Stimulated activated memory B cell treated with anti-CD40 and anti-IgM and Interleukin-4, amounts not matched to agents 10 μg/mL and 1 μg/mL and 100 μg/mL, for 72 hours (primary cell): ENCODE measurements at regions not wholly inside any gene's neighbourhood (a gene's known extent, or its start where the extent isn't known, plus 50 kb on each side); places are given as distances from the start of the nearest gene placed in this dataset.

Source experiments
- ATAC-seq: fragments of 150-1000 bp; cut with Tn5 transposase; 2 replicates; pipeline ENCODE4 v1.10.0; 2021
- H3K27ac Mint-ChIP-seq: one replicate; pipeline ENCODE4 v1.8.0; 2022; ENCODE audit warnings: mild to moderate bottlenecking, mixed read lengths
- H3K27me3 Mint-ChIP-seq: one replicate; pipeline ENCODE4 v1.8.0; 2022; ENCODE audit warnings: mixed read lengths
- H3K36me3 Mint-ChIP-seq: one replicate; pipeline ENCODE4 v1.8.0; 2022; ENCODE audit warnings: mixed read lengths
- H3K4me1 Mint-ChIP-seq: one replicate; pipeline ENCODE4 v1.8.0; 2022; ENCODE audit warnings: mixed read lengths
- H3K4me3 Mint-ChIP-seq: one replicate; pipeline ENCODE4 v1.8.0; 2022; ENCODE audit warnings: mild to moderate bottlenecking, moderate library complexity, mixed read lengths
- H3K9me3 Mint-ChIP-seq: one replicate; pipeline ENCODE4 v1.8.0; 2022; ENCODE audit warnings: mixed read lengths

DNA sequence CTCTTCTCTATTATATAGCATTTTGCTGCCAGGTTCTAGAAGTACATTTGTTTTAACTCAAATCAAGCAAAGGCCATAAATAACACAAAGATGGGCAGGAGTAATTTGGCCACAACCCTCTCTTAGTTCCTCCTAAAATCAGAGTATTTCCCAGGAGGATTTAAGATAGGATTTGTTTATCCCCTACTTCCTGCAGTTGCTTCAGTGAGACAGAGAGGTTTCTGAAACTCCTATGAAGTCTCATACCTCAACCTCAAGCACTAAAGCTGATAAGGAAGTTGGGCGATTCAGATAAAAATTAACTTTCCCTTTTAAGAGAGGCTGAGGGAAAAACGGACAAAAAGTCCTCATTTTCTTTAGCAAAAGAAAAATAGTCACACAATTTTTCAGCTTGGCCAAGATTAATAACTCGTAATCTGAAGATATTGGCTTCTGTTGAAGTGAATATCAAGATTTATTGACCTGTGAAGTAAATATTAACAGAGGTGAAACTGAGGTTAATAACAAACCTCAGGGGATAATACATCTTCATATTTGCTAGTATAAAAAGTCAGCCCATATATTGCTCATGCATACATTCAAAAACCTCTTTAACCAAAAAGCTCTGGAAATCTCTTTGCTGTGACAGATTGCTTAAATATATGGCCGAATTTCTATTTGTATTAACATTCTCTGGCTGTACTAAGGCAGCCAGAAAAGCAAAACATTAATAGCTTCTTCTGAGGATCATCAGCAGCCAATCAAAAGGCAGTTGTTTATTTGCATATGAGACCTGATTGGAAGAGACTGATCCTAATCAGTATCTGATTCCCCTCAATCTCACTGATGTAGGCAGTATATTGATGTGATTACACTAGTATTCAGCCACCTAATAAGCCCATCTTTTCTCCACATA is 90.6 kb upstream of the GADL1 start:
- Mint-ChIP-seq H3K4me3 (no peak overlapping the region), H3K36me3 (no peaks in the 10 kb centered on the region), H3K27ac (no peak overlapping the region), H3K27me3 (no peaks in the 10 kb centered on the region), H3K9me3 (no peaks in the 10 kb centered on the region), H3K4me1 (peaks cover 6% of the 10 kb centered on the region)
- ATAC-seq = no peak

DNA sequence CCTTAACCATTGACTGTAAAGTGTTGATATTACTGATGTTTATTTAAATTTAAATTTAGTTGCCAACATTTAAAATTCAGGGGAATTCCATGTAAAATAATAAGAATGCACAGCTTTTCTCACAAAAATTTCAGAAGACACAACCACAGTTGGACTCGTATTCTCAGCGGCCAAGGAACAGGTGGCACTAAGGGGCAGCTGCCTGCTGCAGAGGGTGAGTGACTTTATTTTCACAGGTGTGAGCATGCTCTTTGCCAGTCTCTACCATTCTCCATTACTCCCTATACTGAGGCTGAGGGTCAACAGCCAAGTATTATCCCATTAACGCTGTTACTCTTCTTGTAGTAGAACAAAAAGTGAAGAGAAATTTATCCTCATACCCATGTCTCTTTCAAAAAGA is 92.1 kb upstream of the GADL1 start:
- H3K27me3 Mint-ChIP-seq = no peaks in the 10 kb centered on the region
- no peaks in the 10 kb centered on the region for H3K36me3 Mint-ChIP-seq
- H3K4me1 Mint-ChIP-seq = peaks cover 6% of the 10 kb centered on the region
- H3K4me3 Mint-ChIP-seq = no peak overlapping the region
- H3K27ac Mint-ChIP-seq = no peak overlapping the region
- no peak for ATAC-seq
- H3K9me3 Mint-ChIP-seq = no peaks in the 10 kb centered on the region

DNA sequence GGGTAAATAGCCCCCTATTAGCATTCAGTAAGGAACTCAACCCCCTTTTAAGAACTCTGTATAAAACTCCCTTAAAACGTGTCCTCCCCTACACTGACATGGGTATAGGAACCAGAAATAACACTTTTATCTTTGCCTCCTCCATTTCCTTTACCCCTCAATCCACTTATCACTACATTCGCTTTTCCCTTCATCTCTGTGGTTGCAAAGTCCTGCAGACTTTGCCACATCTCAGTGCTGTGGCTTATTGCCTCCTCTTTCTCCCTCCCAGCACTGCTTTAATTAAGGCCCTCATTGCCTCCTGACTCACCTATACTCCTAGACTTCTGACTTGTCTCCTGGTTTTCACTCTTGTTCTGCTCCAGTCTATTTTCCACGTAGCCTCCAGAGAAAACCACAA is 94.3 kb upstream of the GADL1 start:
- no peak overlapping the region for H3K4me3 Mint-ChIP-seq
- H3K4me1 Mint-ChIP-seq = peaks cover 6% of the 10 kb centered on the region
- peaks cover 7% of the 10 kb centered on the region for H3K27me3 Mint-ChIP-seq
- no peak overlapping the region for H3K27ac Mint-ChIP-seq
- no peaks in the 10 kb centered on the region for H3K9me3 Mint-ChIP-seq
- H3K36me3 Mint-ChIP-seq = no peaks in the 10 kb centered on the region
- no peak for ATAC-seq

DNA sequence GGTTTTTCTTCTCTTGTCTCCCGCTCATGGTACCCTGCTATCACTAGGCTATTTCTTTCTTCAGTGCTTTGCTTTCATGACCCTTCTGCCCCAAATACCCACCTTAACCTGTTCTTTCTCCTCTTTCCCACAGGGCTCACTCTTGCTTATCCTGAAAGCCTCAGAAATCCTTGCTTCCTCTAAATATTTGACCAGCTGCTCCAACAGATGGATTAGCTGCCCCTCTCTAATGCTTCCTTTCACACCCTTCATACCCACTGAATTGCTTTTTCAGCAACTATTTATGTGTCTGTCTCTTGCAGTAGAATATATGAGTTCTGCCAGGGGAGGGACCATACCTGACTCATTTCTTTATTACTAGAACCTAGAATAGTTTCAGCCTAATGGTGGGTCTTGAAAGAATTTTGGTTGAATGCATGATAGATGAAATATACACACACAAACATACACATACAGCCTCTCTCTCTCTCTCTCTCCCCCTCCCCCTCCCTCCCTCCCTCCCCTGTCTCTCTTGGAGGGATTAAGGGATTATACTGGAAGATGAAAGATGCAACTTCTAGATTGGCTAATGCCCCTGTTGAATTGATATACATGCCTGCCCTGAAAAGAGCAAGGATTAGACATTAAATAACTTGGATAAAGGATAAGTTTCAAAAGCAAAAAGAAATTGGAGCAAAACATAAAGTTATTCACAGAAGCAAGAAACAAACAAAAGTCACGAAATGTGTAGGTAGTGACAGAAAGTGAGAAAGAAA is 95.0 kb upstream of the GADL1 start:
- ATAC-seq = no peak
- no peak overlapping the region for H3K4me3 Mint-ChIP-seq
- peaks cover 4% of the 10 kb centered on the region for H3K4me1 Mint-ChIP-seq
- peaks cover 9% of the 10 kb centered on the region for H3K27me3 Mint-ChIP-seq
- H3K9me3 Mint-ChIP-seq = peaks cover 1% of the 10 kb centered on the region
- H3K27ac Mint-ChIP-seq = no peak overlapping the region
- H3K36me3 Mint-ChIP-seq = no peaks in the 10 kb centered on the region

DNA sequence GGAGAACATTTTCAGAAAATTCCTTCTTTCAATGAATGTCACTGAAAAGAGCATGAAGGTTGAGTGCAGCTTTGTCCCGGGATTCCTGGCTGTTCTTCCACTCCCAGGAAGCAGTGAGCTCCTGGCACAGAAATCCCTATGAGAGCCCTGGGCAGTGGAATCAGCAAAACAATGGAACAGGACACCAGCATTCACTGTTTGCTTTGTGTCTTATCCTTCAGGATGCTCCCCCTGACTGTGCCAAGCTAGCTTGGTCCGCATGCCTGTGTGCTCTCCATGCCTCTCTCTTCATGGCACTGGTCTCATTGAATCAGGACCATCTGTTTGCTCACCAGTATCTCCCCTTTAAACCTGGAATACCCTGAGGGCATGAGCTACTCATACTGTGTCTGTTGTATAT is 102.0 kb upstream of the GADL1 start:
- Mint-ChIP-seq H3K4me1 (no peaks in the 10 kb centered on the region), H3K4me3 (no peak overlapping the region), H3K9me3 (peaks cover 2% of the 10 kb centered on the region), H3K27ac (no peak overlapping the region), H3K27me3 (peaks cover 30% of the 10 kb centered on the region), H3K36me3 (no peaks in the 10 kb centered on the region)
- ATAC-seq = no peak

DNA sequence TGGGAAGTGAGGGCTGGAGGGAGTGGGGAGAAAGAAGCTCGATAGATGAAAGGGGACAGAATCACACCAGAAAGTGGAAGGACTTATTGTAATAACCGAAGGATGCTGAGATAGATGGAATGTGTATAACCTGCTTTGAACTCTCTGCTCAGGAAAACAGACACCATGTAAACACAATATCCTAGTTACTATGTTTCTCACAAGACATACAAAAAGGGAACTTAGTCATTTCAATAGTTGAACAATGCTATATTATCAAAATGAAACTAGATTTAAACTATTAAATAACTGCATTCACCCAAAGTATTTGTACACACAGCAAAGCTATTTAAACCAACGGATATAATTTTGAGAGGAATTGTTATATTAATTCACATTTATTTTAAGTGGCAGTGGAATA is 108.3 kb upstream of the GADL1 start:
- no peak overlapping the region for H3K27ac Mint-ChIP-seq
- peaks cover 12% of the 10 kb centered on the region for H3K27me3 Mint-ChIP-seq
- no peak for ATAC-seq
- no peak overlapping the region for H3K4me3 Mint-ChIP-seq
- no peaks in the 10 kb centered on the region for H3K9me3 Mint-ChIP-seq
- H3K36me3 Mint-ChIP-seq = no peaks in the 10 kb centered on the region
- H3K4me1 Mint-ChIP-seq = no peaks in the 10 kb centered on the region

DNA sequence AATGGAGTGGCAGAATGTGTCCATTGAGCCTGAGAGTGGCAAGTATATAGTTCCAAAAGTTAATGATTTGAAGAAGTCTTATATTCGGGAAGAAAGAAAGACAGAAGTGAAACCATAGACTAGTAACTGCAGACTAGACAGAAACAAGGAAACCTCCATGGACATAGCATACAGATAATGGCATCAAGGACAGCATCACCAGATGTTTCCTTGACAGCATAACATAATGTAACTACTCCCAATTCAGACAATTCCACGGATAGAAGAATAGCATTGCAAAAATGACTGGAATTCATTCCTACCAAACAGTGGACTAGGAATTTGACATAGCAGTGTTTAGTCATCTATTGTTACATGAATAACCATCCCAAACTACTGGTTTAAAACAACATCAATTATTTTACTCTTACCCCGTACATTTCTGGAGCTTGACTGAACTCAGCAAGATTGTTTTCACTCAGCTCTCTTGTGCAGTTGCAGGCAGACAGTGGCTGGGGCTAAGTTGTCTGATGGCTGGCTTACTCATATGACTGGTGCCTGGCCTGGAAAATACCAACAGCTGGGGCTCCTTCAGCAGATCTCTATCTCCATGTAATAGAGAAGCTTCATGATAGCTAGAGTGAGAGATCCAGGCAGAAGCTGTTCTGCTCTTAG is 109.7 kb upstream of the GADL1 start:
- peaks cover 12% of the 10 kb centered on the region for H3K27me3 Mint-ChIP-seq
- ATAC-seq = no peak
- no peaks in the 10 kb centered on the region for H3K9me3 Mint-ChIP-seq
- H3K4me3 Mint-ChIP-seq = no peak overlapping the region
- no peaks in the 10 kb centered on the region for H3K4me1 Mint-ChIP-seq
- H3K27ac Mint-ChIP-seq = no peak overlapping the region
- no peaks in the 10 kb centered on the region for H3K36me3 Mint-ChIP-seq

DNA sequence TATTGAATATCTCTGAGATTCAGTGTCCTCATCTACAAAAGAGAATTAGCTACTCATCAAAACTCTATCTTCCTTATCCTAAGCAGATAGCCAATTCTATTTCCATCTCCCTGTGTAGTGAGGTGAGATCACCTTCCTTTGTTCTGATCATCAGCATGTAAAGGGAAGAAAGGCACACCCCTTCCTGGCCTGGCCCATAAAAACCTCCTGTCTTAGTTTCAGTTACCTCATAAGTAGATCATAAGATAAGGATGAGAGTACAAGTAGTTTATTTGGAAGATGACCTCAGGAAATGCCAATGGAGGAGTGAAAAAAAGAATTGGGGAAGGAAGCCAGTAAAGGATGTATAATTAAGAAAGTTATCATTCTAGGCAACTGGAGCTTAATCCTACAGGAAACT is 114.5 kb upstream of the GADL1 start:
- no peaks in the 10 kb centered on the region for H3K9me3 Mint-ChIP-seq
- ATAC-seq = no peak
- H3K4me3 Mint-ChIP-seq = no peak overlapping the region

DNA sequence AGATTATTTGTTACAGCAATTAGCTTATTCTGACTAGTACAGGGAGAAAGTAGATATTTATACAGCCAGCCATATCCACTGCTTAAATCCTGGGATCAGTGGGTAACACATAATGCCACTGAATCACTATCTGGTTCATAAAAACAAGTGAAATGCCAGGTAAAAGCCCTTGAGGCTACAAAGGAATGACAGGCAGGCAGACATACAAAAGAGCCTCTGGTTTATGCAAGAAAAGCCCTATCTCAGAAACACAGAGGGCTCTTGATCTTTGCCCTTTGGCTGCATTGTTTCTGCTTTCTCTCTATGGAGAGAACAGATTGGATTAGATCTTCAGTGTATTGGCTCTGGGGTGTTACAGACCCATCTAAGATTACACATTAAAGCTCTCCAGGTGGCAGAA is 115.4 kb upstream of the GADL1 start:
- Mint-ChIP-seq H3K36me3 (no peaks in the 10 kb centered on the region), H3K27ac (no peak overlapping the region), H3K4me1 (no peaks in the 10 kb centered on the region)

More for the DNA sequence above, 114.5 kb upstream of the GADL1 start:
- H3K4me1 Mint-ChIP-seq = no peaks in the 10 kb centered on the region
- H3K36me3 Mint-ChIP-seq = no peaks in the 10 kb centered on the region
- no peak overlapping the region for H3K27ac Mint-ChIP-seq
- no peaks in the 10 kb centered on the region for H3K27me3 Mint-ChIP-seq

DNA sequence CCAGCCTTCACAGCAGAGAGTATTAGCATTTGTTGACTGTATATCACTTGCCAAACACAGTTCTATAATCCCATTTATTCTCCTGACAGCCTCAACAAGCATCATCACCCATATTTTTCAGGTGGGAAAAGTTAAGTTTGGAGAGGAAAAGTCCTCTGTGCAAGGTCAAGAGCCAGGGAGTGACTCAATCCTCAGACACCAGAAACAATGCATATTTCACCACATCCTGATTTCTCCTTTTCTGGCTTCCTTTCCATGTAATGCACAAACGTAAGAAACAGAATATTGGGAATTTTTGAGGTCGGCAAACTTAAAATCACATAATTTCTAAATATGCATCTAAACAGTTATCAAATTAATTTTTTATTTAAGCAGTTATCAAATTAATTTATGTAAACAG is 116.0 kb upstream of the GADL1 start:
- H3K36me3 Mint-ChIP-seq = no peaks in the 10 kb centered on the region
- H3K4me3 Mint-ChIP-seq = no peak overlapping the region
- H3K9me3 Mint-ChIP-seq = no peaks in the 10 kb centered on the region
- no peaks in the 10 kb centered on the region for H3K4me1 Mint-ChIP-seq
- no peak overlapping the region for H3K27ac Mint-ChIP-seq
- no peak for ATAC-seq
- H3K27me3 Mint-ChIP-seq = no peaks in the 10 kb centered on the region

More for the DNA sequence above, 115.4 kb upstream of the GADL1 start:
- Mint-ChIP-seq H3K27me3 (no peaks in the 10 kb centered on the region), H3K9me3 (no peaks in the 10 kb centered on the region), H3K4me3 (no peak overlapping the region)
- no peak for ATAC-seq

DNA sequence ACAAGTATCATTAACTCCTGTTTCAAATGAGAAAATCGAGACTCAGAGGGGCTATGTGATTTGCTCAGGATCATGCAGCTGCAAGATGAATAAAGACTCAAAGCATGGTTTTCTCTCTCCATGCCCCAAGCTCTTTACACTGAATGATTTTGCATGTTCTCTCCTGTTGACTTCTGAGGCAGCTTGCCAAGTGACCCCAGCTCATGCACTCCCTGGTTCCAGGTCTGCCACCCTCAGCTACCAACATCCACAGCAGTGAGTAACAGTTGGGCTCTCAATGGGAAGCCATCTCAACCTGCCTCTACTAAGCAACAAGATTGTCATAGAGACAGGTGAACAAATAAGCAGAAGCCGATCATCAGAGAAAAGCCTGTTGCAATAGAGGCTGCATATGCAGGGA is 116.9 kb upstream of the GADL1 start:
- Mint-ChIP-seq H3K9me3 (no peaks in the 10 kb centered on the region), H3K4me1 (no peaks in the 10 kb centered on the region), H3K4me3 (no peak overlapping the region), H3K36me3 (no peaks in the 10 kb centered on the region), H3K27me3 (no peaks in the 10 kb centered on the region), H3K27ac (no peak overlapping the region)
- ATAC-seq = no peak

DNA sequence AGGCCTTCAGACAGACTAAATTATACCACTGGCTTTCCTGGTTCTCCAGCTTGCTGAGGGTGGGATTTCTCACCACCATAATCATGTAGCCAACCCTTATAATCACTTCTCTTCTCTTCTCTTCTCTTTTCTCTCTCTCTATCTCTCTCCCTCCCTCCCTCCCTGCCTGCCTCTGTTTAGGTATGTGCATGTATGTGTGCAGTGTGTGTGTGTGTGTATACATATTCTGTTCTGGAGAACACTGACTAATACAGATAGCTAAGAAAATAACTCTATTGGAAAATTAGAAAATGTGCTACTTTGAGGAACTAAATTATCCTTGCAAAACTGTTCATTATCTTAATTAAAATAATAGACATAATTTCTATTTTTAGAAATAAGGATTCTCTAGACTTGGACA is 118.6 kb upstream of the GADL1 start:
- H3K27ac Mint-ChIP-seq = no peak overlapping the region
- H3K27me3 Mint-ChIP-seq = no peaks in the 10 kb centered on the region
- ATAC-seq = no peak
- H3K36me3 Mint-ChIP-seq = no peaks in the 10 kb centered on the region
- no peaks in the 10 kb centered on the region for H3K4me1 Mint-ChIP-seq
- H3K9me3 Mint-ChIP-seq = no peaks in the 10 kb centered on the region
- no peak overlapping the region for H3K4me3 Mint-ChIP-seq

DNA sequence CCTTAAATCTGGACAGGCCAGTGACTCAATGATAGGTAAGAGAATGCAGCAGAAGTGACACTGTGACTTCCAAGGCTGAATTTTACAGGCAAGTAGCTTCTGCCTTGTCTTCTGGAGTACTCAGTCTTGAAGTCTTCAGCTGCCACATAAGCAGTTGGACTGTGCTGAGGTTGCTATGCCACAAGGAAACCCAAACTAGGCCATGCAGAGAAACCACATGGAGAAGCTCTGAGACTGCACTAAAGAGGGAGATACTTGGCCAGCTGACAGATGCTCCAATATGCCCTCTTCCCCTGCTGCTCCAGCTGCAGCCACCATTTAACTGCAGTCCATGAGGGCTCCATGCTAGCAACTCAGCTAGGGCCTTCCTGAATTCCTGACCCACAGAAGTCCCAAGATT is 119.4 kb upstream of the GADL1 start:
- ATAC-seq = no peak
- Mint-ChIP-seq H3K4me1 (no peaks in the 10 kb centered on the region), H3K27ac (no peak overlapping the region), H3K4me3 (no peak overlapping the region), H3K9me3 (no peaks in the 10 kb centered on the region), H3K36me3 (no peaks in the 10 kb centered on the region), H3K27me3 (no peaks in the 10 kb centered on the region)

DNA sequence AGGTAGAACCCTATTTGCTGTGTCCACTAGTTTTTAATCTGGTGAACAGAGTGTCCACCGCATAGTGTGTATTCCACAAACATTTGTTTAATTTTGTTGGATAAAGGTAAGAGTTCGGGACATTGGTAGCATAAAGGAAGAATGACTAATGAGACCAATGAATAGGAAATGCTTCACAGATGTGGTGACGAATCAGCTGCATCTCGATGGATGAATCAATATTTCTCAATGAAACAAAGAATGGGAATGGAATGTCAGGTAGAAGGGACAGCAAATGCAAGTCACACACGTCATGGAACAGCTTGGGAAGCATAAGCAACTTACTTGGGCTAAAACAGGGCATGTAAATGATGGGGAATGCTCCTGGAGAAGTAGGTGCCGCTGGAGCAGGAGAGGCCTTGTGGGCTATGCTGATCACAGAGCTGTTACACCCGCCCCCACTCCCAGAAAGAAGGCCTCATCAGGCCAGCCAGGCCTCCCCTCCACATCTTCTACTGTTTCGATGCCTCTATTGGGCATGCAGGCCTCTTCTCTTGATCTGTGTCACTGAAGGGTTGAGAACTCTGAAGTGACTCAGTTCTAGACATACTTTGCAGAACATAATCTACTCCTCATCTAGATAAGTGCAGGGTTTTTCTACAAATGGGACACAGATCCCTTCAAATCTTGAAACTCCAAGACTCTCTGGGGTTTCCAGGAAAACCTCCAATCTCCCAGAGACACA is 120.0 kb upstream of the GADL1 start:
- no peak for ATAC-seq
- H3K4me3 Mint-ChIP-seq = no peak overlapping the region
- H3K4me1 Mint-ChIP-seq = no peaks in the 10 kb centered on the region
- no peaks in the 10 kb centered on the region for H3K27me3 Mint-ChIP-seq
- H3K36me3 Mint-ChIP-seq = no peaks in the 10 kb centered on the region
- no peaks in the 10 kb centered on the region for H3K9me3 Mint-ChIP-seq
- H3K27ac Mint-ChIP-seq = no peak overlapping the region

DNA sequence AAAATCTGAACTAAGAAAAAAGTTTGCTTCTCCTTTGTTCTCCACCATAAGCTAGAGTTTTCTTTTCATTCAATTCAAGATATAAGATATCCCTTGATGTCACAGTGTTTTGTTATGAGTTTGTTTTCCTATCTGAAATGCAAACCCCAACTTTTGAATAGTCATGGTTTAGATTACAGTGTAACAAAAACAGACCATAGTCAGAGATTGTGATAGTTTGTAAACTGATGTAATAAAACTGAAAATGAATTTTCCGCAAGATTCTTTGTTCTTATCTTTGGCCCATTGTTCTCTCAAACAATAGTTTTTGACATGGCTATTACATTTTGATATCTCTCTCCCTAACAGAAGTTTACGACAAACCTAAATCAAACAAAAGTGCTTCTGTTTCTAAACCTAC is 121.7 kb upstream of the GADL1 start:
- Mint-ChIP-seq H3K9me3 (no peaks in the 10 kb centered on the region), H3K27me3 (no peaks in the 10 kb centered on the region), H3K4me3 (no peak overlapping the region), H3K36me3 (no peaks in the 10 kb centered on the region), H3K27ac (no peak overlapping the region), H3K4me1 (no peaks in the 10 kb centered on the region)
- no peak for ATAC-seq
